ENCODE measurements at regions not wholly inside any gene's neighbourhood (a gene's known extent, or its start where the extent isn't known, plus 50 kb on each side); places are given as distances from the start of the nearest gene placed in this dataset.
"Not testable (repeated sequence)": the region's sequence is repeated elsewhere in the genome, so short reads cannot be mapped to it uniquely, and the experiment has no call there.

DNA sequence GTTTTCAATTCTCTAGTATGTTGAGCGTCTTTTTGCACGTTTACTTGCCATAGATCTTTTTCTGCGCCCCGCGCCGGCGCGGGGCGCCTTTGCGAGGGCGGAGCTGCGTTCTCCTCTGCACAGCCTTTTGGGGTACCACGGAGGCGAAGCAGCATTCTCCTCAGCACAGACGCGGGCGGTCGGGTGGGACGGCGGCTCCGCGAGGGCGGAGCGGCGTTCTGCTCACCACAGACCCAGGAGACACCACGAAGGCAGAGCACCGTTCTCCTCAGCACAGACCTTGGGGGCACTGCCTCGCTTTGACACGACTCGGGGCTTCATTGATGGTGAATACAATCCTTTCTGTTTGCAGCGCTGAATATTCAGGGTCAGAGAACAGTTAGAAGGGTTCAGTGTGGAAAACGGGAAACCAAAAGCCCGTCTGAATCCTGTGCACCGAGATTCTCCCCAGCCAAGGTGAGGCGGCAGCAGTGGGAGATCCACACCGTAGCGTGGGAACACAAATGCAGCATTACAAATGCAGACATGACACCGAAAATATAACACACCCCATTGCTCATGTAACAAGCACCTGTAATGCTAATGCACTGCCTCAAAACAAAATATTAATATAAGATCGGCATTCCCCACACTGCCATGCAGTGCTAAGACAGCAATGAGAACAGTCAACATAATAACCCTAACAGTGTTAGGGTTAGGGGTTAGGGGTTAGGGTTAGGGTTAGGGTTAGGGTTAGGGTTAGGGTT is 190.7 kb upstream of the VIPR2 start:
- not testable (repeated sequence) for DNase-seq

DNA sequence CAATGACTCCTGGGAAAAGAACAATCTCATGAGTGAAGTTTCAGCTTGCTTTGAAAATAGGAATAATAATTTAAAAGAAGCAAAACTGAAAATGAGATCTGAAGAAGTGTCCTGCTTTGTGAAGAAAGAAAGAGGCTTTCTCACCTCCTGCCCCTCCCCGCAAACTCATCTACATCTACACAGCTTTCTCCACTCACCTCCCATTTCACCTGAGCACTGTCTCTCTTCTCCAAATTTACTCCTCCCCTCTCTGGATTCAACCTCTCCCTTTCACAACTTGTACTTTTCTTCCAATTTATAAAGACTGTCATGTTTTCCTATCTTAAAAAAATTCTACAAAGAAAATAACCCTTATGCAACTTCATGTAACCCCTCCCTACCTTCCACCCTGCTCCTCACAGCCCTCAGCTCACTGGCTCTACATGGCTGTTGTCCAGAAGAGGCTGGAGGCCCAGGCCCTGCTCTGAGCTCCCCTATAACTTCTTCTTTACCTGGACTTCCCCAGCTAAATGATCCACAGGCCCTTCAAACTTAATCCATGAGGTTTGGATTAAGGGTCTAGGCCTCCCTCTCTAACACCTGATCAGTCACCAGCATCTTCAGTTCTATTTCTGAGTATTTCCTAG is 188.3 kb upstream of the VIPR2 start:
- DNase-seq: not testable (repeated sequence)

DNA sequence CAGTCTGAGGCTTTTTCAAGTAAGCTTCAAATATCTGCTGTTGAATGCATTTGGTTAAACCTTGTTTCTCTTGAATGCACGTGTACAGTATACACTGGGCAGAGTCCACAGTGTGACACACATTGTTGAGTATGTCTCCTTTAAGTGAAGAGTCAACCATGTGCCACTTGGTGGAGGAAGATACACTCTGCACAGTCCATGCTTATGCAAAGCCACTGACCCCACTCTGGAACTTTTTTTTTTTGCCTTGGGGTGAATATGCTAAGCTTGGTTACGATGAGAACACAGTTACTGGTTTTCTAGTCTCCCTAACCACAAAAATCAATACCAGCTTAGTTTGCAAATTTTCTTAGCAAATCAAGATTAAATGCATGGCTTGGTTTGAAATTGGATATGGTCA is 186.8 kb upstream of the VIPR2 start:
- no peak for DNase-seq

DNA sequence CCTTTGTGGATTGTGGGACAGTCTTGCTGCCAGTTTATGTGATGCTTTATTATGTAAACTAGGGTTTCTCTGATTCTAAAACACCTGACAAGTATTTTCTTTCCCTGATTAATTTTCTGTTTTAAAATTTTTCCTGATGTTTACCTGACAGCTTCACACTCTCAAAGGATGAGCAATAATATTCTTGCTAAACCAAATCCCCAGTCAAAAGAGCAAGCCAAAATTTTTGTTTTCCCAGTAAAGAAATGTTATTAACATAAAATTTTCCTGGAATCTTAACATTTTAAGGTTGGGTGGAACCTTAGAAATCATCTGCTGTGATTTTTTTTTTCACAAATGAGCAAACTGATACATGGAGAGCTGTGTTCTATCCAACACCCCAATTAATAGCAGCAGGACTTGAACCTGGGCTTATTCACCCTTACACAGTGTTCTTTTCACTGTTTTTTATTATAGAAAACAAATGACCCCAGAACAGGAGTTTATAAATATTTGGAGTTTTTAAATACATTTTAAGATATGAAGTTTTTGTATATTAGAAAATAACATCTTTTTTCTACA is 185.2 kb upstream of the VIPR2 start:
- no peak for DNase-seq

DNA sequence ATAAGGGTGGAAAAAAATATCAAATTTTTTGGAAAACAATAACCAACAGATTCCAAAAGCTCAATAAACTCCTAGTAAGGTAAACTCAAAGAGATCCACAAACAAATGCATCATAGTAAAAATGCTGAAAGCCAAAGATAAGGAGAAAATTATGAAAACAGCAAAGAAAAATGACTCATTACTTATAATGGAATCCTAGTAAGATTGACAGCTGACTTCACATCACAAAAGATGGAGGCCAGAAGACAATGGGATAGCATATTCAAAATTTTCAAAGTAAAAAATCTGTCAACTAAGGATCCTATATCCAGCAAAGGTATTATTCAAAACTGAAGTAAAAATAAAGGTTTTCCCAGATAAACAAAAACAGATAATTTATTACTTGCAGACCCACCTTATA is 183.4 kb upstream of the VIPR2 start:
- no peak for DNase-seq

DNA sequence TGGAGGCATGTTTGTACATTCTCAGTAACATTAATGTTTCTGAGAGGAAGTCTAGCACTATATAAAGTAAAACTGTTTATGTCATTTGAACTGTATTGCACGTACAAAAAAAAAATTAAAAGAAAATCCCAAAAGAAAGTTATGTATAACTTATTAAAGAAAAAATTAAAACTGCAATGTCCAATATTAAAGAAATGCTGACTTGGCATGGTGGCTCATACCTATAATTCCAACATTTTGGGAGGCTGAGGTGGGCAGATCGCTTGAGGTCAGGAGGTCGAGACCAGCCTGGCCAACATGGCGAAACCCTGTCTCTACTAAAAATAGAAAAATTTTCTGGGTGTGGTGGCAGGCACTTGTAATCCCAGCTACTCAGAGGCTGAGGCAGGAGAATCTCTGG is 178.7 kb upstream of the VIPR2 start:
- no peak for DNase-seq

DNA sequence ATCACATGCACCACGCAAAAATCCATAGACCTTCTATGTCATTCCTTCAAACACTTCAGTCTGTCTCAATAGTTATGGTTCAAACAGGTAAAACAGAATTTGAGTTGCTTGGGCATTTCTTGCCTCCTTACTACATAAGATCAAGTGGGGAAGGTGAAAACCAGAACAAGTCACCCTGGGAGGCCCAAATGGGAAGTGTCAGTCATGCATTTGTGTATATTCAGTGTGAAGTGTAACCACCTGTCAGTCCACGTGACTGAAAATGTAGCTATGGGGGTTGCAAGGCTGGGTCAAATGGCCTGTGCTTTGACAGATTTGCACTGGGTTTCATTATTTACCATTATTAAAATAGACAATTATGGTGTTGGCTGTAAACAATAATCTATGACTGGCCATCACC is 176.6 kb upstream of the VIPR2 start:
- no peak for DNase-seq

DNA sequence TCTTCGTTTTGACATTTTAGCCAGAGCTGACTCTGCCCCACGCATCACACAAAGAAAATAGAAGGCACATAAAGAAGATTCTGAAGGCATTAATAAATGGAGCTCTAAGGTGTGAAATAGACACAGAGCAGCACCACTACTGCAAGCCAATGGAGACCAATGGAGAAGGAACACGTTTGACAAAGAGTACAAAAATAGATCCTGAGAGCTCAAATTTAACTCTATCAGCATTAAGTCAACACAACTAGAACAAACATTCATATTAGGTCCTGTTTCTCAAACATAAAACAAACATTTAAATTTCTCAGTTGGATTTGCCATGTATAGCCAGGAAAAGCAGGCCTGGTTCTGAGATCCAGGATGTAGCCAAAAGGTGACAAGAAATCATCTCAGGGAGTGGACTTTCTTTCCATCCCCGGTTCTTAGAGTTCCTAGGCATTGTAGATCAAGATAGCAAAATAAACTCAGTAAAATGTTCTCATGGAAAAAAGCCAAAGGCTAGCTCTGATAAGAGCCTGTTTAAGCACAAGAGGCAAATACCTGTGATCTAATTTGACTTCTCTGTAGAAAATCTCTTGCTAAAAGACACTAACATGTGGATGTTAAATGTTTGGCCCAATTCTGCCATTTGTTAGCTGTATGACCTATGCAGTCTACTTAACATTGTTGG is 174.2 kb upstream of the VIPR2 start:
- no peak for DNase-seq

DNA sequence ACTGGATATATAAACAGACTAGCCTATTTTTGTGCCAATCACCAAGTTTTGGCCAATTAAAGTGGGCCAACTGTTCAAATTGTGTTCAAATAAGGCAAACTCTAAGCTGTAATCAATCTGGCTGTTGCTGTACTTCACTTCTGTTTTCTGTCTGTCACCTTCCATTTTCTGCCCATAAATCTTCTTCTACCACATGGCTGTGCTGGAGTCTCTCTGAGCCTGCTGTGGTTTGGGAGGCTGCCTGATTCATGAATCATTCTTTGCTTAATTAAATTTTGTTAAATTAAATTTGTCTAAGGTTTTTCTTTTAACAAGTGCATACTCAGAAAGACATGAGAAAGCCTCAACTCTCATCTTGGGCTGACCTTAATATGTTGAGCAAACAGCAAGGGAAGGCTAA is 172.6 kb upstream of the VIPR2 start:
- DNase-seq: no peak

DNA sequence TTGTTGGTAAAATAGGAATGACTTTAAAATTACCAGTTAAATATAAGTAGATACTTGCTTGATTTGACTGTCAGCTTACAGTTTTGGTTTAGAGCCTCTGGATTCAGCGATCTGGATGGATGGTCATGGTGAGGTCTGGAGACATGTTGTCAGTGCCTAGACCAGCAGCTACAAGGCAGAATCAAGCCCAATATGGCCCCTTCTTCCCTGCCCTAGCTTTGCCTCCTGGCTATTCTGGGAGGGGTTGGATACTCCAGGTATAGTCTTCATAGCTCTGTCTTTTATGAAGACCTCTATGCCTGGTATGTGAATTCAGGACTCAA is 166.5 kb upstream of the VIPR2 start:
- DNase-seq: no peak

DNA sequence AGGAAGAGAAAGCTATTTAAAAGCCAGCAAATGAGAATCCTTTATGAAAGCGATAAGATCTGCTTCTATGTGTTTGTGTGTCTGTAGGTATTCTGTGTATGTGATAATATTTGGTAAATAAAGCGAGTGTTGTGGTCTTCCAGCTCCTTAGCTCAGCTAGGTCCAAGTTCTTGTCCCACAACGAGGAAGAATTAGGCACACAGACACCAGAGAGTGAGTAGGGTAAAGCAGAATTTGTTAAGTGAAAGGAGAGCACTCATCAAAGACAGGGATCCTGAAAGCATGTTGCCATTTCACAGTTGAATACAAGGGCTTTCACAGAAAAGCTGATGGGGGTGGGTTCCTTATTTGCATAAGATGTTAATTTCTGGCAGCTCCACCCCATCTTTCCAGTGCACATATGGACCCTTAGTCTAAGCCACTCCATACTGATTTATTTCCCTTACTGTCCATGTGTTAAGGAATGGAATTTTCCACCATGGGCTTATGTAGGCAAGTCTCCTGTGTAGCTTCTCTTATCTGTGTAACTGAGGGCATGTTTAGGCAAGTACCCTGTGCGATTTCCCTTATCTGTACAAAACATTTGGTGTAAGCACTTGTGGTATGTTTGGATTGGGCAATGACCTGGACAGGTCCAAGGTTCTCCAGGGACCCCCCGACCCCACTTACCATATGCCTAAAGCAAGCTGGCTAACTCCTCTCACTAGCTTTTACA is 165.9 kb upstream of the VIPR2 start:
- no peak for DNase-seq

DNA sequence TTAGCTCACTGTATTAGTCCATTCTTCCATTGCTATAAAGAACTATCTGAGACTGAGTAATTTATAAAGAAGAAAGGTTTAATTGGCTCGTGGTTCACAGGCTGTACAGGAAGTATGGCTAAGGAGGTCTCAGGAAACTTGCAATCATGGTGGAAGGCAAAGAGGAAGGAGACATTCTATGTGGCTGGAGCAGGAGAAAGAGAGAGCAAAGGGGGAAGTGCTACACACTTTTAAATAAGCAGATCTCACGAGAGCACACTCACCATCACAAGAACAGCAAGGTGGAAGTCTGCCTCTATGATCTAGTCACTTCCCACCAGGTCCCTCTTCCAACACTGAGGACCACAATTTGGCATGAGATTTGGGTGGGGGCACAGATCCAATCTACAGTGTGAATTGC is 164.5 kb upstream of the VIPR2 start:
- not testable (repeated sequence) for DNase-seq

DNA sequence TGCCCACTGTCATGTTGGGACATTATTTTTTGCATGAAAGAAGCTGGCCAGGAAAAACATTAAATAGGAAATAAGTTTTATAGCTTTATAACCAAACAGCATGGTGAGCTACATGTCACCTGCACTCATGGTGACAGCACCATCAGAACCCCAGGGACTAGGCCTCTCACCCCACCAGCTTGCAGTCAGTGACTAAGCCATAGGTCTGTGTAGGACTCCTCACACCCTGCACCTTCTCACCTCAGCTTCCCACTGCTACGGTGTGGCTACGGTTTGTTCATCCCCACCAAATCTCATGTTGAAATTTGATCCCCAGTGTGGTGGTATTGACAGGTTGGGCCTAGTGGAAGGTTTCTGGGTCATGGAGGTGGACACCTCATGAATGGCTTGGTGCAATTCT is 161.3 kb upstream of the VIPR2 start:
- DNase-seq: no peak

DNA sequence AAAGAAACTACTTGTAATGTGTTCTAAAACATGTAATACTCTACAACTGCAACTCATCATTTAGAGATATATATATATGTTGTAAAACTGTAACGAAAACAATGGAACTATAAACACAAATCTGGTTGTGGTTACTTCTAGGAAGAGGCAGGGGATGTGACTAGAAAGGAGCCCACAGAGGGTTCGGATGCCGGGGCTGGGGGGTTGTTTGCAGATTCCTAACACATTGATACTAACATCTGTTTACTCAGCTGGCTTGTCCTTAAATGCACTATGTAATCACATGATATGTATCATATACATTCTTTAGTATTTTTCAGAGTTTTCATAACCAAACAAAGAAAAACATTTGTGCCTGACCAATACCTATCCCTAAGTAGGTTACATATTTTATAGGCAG is 160.5 kb upstream of the VIPR2 start:
- DNase-seq: not testable (repeated sequence)

DNA sequence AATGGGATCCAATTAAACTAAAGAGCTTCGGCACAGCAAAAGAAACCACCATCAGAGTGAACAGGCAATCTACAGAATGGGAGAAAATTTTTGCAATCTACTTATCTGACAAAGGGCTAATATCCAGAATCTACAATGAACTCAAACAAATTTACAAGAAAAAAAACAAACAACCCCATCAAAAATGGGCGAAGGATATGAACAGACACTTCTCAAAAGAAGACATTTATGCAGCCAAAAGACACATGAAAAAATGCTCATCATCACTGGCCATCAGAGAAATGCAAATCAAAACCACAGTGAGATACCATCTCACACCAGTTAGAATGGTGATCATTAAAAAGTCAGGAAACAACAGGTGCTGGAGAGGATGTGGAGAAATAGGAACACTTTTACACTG is 158.8 kb upstream of the VIPR2 start:
- DNase-seq: not testable (repeated sequence)

DNA sequence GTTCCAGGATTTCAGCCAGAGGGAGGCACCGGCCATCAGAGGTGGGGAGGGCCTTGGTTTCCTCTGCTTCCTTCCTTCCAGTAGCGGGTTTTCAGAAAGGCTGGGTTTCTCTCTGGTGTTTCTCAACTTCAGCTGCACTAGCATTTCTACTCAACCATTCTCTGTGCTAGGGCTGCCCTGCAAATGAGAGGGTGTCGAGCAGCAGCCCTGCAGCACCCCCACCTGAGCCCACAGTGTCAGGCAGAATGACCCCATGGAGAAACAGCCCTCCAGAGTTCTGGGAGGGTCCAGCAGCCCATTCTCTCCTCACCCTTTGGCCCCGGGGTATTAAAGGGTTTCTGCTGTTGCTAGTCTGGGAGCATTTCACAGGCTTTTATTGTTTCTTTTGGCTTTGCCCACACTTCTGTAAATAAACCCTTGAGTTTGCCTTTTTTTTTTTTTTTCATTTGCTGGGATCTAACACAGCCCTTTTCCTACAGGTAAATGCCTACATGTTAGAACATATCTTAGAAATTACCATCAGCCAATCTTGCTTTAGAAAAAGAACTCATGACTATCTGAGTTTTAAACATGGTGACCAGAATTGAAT is 151.5 kb upstream of the VIPR2 start:
- DNase-seq: no peak

DNA sequence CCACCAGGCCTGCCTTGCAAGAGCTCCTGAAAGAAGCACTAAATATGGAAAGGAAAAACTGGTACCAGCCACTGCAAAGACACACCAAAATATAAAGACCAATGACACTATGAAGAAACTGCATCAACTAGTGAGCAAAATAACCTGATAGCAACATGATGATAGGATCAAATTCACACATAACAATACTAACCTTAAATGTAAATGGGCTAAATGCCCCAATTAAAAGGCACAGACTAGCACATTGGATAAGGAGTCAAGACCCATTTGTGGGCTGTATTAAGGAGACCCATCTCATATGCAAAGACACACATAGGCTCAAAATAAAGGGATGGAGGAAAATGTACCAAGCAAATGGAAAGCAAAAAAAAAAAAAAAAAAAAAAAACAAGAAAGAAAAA is 141.8 kb upstream of the VIPR2 start:
- not testable (repeated sequence) for DNase-seq

DNA sequence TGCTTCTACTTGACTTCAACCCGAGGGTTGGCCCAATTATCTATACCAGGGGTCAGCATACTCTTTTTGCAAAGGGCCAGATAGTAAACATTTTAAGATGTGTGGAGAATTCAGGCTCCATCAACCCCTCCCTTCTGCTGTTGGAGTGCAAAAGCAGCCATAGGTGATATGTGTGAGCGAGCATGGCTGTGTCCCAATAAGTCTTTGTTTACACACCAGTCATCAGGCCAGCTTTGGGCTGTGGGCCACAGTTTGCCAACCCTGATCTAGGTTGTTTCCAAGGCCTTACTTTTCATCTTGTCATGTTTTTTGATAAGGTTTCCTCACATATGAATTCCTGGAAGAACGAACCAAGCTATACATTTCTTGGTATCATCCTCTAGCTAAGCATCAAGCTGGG is 136.9 kb upstream of the VIPR2 start:
- DNase-seq: no peak

DNA sequence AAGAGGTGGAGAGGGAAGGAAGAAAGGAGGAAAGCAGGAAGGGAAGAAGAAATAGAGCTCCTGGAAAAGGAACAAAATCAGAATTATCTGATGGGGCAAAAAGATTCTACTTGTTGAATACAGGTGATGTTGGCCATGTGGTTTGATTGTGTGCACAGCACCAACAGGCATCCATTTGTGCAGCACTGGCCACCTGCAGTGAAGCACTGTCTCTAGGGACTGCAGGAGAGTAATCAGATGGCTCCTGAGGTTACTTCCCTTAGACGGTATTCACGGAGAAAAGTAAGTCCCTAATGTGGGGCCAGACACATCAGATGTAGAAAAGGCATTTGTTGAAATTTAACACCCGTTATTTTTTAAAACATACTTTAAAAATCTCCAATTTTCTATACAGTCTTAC is 135.3 kb upstream of the VIPR2 start:
- no peak for DNase-seq

DNA sequence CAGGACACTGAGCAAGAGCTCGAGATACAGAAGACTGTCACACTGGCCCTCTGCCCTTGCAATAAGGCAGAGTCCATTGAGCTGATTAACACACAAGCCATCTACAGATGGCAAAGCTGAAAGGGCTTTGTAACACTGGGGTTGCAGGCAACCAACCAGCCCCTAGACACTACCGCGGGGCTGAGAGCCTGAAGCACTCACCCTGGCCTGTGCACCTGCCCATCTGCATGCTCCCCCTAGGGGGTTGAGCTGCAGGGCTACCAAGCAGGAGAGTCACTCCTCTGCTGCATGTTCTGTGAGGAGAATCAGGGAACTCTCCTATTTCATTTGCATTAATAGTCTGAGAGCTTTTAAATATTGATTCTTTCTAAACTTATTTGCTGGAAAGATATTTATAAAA is 128.1 kb upstream of the VIPR2 start:
- DNase-seq: no peak

DNA sequence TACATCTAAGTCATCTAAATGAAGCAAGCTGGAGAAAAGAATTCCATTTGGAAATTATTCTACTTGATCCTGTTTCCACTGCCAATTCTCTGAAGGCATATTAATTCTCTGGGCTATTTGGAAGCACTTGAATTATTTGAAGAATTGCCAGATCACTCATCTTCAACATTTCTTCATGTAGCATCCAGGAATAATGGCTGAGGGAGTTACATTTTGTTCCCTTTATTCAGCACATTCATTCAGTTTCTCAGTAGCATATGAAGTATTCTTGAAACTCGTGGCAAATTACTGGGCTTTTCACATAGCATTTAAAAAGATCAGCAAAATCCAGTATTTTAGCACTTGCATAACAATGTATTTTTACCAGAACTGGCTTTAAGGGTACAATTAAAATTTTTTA is 127.1 kb upstream of the VIPR2 start:
- no peak for DNase-seq

DNA sequence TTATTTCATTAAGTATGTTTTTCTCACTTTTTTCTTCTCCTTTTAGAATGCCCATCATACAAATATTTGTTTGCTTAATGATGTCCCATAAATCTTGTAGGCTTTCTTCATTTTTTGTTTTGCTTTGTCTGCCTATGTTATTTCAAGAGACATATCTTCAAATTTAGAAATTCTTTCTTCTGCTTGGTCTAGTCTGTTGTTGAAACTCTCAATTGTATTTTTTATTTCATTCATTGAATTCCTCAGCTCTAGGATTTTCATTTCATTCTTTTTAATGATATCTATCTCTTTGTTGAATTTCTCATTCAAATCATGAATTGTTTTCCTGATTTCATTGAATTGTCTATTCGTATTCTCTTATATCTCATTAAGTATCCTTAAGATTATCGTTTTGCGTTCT is 125.1 kb upstream of the VIPR2 start:
- DNase-seq: no peak

DNA sequence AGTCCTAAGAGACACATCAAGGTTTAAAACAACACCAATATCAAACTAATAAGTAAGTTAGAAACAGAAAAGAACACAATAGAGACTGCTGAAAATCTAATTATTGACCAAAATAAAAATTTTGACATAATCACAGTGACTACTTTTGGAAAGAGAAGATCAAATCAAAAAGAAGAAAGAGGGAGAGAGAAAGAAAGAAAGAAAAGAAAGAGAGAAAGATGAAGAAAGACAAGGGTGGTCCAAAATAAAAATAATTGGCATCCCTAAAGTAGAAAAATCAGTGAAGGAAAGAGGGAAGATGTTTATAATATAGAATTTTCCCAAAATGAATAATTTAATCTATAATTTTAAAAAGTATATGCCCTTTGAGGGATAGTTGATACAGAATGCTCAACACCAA is 118.8 kb upstream of the VIPR2 start:
- DNase-seq: no peak
